GM21717 (cell line): ENCODE measurements at regions not wholly inside any gene's neighbourhood (a gene's known extent, or its start where the extent isn't known, plus 50 kb on each side); places are given as distances from the start of the nearest gene placed in this dataset.
A peak's percentile ranks its signal among the peaks of the same experiment; 100 is the strongest.
"Not testable (repeated sequence)": the region's sequence is repeated elsewhere in the genome, so short reads cannot be mapped to it uniquely, and the experiment has no call there.

Experiments
- ATAC-seq: cut with Tn5 transposase; IDR thresholded peaks from one replicate; pipeline ENCODE4 v1.9.1; 2021; ENCODE audit warnings: mild to moderate bottlenecking, moderate library complexity; ENCODE audit not compliant: unreplicated experiment

DNA sequence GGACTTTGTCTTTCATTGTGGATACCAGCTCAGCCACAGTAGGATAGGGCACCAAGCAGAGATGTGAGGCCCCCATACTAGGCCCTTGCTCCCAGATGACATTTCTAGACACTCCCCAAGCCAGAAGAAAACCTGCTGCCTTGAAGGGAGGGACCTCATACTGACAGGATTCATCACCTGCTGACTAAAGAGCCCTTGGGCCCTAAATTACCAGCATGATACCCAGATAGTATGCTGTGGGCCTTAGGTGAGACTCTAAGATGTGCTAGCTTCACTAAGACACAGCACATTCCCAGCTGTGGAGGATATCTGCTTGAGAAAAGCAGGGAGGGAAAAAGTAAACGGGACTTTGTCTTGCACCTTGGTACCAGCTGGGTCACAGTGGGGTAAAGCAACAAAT, 324.0 kb downstream of the TBL1XR1 start:
- ATAC-seq = no peak

DNA sequence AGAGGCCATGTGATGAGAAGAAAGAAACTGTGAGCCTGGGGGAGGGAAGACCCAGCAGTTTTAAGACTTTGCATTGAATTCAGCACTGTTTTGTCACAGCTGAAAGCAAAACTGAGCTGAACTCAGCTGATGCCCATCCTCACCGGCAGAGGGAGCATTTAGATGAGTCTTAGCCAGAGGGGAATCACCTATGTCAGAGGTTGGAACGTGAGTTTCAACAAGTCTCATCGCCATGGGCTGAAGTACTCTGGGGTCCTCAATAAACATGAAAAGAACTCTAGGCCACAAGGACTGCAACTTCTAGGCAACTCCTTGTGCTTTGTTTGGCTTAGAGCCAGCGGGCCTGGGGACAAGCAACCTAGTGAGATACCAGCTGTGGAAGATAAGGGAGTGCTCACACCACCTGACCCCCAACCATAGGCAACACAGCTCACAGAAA, 324.5 kb downstream of the TBL1XR1 start:
- peak; percentile 97 for ATAC-seq

DNA sequence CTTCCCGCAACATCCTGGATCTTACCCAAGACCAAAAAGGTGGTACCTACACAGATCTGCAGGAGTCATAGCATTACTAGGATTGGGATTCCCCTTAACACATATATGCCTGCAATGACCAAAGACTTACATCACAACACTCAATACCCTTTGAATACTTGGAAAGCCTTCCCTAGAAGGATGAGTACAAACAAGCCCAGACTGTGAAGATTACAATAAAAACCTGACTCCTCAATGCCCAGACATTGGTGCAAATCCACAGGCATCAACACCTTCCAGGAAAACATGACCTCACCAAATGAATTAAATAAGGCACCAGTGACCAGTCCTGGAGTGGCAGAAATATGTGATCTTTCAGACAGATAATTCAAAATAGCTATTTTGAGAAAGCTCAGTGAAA, 326.8 kb downstream of the TBL1XR1 start:
- no peak for ATAC-seq

DNA sequence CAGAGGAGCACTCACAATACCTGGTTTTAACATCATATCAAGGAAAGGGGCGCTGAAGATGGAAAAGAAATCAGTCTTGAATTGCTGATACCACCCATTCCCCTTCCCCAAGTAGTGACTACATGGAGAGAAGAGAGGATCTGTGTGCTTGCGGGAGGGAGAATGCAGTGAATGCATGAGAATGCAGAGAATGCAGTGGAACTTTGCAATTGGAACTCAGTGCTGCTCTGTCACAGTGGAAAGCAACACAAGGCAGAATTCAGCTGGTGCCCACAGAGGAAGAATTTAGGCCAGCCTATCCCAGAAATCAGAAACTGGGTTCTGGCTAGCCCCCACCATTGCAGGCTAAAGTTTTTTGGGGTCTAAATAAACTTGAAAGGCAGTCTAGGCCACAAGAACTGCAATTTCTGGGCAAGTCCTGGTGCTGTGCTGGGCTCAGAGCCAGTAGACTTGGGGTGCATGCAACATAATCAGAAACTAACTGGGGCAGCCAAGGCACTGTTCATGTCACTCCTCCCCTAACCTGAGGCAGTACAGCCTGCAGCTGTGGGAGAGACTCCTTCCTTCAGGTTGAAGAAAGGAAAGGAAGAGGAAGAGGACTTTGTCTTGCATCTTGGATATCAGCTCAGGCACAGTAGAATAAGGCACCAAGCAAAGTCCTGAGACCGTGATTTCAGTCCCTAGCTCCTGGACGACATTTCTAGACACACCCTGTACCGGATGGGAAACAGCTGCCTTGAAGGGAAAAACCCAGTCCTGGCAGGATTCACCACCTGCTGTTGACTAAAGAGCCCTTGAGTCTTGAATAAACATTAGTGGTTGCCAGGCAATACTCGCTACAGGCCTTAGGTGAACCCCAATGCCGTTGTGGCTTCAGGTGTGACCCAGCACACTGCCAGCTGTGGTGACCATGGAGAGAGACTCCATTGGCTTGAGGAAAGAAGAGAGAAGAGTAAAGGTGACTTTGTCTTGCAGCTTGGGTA, 329.3 kb downstream of the TBL1XR1 start:
- ATAC-seq = no peak

DNA sequence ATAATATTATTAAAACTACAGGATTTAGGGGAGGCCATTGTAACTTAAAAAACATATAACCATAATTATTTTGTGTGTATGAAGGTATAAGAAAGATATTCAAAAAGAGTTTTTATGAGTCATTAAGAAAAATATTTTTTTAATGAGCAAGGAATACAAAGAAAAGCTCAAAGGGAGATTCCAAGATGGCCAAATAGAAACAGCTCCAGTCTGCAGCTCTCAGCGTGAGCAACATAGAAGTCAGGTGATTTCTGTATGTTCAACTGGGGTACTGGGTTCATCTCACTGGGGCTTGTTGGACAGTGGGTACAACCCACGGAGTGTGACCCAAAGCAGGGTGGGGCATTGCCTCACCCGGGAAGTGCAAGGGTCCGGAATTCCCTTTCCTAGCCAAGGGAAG, 336.1 kb downstream of the TBL1XR1 start:
- no peak for ATAC-seq

DNA sequence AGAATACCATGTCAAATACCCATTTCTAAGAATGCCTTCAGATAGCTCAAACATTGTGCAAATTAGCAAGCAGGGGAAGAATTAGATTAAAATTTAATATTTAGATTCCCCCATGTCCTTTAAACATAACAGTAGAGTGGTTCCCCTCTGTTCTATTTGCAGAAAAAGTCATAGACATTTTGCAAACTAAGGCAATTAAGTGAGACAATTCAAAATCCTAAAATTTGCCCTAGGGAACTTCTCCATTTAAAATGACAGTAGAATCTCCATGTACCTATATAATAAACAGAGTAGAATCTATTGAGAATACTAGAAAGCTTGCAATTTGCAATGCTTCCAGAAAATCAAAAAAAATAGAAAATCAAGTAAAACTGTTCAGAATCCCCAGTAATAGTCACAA, 340.6 kb downstream of the TBL1XR1 start:
- ATAC-seq = no peak

DNA sequence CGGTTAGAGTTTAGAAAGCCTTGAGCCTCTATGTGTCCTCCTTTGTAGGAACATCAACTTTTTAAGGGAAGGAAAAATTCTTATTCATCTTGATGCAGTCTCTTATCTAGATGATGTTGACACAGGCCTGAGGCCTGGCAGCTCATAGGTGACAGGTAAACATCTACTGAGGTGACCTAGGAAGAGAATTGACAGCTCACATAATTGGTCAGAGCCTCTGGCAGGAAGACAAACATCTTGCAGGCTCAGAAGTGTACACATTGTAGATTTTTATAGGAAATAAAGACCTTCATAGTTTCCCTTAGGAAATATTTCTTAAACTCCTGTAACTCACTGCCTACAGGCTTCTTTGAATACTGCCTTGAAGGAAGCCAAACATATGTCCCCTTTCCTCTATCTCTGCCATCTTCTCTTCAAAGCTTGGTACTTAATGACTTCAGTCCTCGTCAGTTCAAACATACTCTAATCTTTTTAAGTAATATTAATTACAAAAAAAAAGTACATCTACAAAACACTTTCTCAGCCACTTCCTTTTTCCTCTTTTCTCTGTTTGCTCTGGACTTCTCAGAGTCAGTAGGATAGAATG, 341.3 kb downstream of the TBL1XR1 start:
- ATAC-seq = no peak

DNA sequence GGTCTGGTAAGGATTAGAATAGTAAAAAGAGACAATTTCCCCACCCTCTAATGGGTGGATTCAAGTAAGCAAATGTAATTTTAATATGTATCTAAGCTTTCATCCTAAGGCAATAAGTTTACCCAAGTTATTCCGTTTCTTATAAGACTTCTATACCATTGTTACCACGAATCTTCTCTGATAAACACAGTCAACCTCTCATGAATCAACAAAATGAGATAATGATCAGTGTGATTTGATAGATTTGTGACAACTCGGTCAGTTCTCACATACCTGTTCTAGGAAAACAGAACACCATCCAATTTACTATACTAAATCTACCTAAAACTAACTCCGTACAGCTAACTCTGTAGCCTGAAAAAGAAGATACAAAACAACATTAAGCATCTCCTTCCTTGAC, 342.1 kb downstream of the TBL1XR1 start:
- no peak for ATAC-seq

DNA sequence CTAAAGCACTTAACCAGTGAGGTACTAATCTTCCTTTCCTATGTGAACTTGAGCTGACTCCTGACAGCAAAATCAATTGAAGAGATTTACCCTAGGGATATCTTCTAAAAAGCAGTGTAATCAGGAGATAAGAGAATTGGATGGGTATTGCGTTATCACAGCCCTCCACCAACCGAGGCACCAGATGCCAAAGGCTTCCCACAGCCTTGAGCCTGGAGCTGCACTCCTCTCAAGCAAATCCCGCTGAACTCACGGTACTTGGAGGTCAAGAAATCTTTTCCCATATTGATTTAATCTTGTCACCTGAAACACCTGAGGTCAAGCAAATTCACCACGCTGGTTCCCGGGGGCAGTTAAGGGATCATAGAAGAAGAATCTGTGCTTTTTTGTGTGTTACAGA, 346.8 kb downstream of the TBL1XR1 start:
- no peak for ATAC-seq

DNA sequence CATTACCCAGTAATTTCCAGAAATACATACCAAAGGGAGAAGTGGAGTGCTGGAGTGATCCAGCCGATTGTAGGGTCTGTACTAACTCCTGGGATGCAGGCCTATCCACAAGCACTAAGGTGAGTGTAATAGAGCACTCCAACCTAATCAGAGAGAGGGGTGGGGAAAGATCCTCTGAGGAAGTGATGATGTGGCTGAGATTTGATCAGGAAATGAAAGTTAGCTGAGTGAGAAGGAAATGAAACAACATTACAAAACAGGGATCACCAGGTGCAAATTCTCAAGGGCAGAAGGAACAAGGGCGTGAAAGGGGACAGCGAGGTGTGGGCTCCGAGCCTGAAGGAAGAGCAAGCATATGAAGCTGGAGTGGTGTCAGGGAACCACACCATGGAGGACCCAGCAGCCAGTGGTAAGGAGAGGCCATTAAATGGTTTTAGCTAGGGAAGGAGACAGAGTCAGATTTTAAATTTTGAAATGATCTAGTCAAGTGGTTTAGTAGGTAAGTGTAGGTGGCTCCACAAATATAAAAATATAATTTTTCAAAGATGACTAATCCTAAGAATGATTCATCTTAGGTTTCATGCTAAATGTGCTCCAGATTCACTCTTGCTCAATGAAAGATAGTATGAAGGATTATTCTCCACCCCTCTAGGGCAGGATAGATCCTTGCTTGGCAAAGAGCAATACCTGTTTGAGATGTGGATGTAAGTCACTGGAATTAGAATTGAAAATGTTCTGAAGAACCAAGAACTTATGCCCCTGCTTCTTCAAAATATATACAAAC, 348.7 kb downstream of the TBL1XR1 start:
- no peak for ATAC-seq

DNA sequence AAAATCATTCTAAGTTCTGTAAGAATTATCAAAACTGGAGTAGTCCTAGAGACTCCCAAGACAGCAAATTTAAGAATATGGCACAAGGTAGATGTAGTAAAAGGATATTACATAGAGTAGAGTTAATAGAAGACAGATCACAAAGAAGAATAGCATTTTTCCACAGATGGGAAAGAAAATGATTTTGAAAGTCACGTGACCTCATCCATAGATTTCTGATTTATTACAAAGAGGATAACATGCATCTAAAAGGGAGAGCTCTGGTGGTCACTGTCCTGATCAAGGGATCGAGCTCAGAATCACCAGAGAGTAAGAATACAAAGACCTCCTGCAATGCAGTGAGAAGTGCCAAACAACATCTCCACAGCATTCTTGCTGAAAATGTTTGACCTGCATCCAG, 354.4 kb downstream of the TBL1XR1 start:
- no peak for ATAC-seq

DNA sequence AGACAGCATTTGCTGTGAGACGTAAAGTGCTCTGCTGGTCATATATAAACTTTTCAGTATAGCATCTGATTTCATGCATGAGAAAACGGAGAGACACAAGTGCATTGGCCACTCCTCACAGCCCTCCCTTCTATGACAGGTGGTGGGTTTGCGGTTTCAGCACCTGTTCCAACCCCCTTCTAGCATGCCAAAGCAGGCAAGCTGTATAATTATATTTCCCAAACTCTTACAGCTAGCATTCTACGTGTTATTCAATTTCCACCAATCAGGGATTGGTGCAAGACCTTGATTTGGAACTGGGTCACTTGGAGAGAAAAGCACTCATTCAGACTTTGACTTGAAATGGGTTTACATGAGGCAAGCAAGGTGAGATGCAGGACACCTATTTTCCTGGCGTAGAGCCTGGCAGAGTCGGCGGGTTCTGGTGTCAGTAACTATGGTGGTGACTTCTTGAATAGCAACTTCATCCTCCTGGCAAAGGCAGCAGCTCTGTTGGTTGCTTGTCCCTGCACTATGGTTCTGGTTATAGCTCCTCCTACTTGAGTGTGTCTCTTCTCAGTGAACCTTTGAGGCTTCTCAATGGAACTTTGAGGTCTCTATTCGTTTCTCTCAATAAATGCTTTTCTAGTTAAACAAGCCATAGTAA, 356.5 kb downstream of the TBL1XR1 start:
- no peak for ATAC-seq

DNA sequence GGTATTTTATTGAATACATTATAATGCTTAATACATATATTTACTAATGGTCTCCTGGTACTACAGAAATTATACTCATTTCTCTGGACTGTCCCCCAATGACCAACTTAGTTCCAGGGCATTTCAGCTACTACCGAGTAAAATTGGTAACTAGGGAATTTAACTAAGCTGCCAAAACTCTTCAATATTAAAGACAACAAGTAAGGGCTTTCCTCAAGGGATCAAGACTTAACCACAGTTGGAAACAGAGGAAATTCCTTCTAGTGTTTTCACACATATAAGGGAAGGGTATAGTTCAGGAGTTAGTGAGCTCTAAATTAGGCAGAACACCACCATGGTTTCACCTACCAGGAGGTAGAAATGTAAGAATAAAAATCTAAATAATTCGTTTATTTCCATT, 357.4 kb downstream of the TBL1XR1 start:
- no peak for ATAC-seq

DNA sequence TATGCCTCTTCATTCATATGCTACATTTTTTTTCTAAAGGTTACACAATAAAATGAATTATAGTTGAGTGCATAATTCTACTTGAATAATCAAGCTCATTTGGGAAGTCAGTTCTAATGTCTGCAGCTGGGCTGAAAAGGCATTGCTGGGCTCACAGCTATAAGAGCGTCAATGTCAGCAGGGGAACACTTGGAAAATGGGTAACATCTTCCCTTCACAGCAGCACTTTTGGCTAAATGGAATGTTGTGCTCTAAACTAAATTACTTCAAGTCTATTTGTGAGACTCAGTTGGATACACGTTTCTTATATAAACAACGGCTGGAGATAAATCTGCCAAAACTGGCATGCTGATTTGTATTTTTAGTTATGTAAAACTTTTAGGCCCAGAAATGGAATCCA, 357.8 kb downstream of the TBL1XR1 start:
- no peak for ATAC-seq

DNA sequence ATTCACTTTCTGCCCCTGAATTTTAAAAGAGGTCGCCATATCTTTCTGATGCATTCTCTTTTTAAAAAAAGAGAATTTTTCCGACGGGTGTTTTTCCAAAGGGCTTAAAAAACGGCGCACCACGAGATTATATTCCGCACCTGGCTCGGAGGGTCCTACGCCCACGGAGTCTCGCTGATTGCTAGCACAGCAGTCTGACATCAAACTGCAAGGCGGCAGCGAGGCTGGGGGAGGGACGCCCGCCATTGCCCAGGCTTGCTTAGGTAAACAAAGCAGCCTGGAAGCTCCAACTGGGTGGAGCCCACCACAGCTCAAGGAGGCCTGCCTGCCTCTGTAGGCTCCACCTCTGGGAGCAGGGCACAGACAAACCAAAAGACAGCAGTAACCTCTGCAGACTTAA, 370.0 kb downstream of the TBL1XR1 start:
- ATAC-seq = not testable (repeated sequence)

DNA sequence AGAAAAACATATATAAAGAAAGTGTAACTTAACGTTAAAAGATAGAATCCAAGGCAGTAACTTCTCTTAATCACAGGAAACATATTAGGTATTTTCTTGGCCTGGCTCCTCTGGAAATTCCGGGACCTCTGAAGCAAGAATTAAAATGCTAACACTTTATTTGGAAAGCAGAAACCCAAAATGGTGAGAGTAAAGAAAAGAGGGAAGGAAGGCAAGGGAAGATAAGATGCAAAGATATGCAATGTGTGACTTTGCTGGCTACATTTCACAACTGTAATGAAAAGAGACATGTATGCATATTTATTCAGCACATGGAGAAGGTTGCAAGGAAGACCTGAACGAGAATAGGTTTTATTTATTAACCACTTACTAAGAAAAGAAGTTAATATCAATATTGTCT, 372.5 kb downstream of the TBL1XR1 start:
- no peak for ATAC-seq

DNA sequence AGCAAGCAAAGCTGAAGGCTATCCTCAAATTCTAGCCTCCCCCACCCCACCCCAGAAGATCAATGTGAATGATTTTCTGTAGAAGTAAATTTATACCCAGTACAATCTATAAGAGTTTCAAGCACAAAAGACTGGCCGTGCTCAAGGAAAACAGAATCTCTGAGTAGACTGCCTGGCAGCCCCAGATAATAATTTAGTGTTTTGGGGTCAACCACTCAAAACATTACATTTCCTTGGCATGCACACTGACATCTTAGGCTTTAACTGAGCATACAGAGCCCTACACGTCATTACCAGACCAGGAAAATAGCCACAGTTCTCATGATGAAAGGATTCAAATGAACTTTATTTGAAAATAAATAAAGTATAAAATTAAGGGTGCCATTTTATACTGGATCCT, 376.5 kb downstream of the TBL1XR1 start:
- ATAC-seq = no peak

DNA sequence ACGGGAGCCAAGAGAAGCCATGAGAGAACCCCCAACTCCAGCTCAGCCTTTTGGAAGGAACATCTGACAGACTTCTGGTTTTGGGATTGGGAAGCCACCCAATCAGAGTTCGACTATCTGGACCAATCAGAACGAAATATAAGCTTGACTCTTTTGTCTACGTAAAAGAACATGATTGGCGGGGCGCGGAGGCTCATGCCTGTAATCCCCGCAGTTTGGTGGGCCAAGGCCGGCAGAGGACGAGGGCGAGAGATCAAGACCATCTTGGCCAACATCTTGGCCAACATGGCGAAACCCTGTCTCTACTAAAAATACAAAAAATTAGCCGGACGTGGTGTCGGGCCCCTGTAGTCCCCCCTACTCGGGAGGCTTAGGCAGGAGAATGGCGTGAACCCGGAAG, 380.3 kb downstream of the TBL1XR1 start:
- ATAC-seq = no peak

DNA sequence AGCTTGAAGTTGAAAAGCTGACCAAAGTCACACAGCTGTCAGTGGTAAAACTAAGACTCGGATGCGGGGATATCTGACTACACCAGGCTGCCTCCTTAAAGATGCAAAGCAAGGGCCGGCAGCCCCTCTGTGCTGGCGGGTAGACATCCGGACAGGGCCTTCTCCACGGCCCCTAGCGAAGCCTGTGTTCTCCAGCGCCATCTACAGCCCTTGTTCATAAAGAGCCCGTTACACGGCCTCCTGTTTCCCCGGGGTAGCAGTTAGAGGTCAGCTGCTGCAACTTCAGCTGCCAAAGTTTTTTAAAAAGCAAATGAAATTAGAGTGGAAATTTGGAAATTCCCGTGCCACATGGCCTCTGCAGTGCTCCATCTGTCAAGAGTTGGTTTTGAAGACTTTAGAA, 383.0 kb downstream of the TBL1XR1 start:
- ATAC-seq = peak; percentile 94

DNA sequence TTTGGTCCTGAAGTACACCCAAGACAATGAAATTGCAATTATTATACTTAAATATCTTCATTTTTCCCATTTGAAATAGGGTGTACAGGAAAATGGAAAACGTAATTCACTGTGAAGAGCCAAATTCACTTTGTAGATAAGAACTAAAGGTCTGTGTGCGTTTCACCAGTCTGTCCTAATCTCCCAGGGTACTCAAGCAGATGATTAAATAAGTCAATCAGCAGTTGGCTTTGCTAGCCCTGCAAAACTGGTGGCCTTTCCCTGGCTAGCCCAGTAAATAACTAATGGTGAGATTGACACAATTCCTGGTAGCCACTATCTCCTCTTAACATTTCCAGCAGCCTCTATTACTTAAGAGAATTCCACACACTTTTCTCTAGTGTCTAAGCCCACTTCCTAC, 389.3 kb downstream of the TBL1XR1 start:
- no peak for ATAC-seq

DNA sequence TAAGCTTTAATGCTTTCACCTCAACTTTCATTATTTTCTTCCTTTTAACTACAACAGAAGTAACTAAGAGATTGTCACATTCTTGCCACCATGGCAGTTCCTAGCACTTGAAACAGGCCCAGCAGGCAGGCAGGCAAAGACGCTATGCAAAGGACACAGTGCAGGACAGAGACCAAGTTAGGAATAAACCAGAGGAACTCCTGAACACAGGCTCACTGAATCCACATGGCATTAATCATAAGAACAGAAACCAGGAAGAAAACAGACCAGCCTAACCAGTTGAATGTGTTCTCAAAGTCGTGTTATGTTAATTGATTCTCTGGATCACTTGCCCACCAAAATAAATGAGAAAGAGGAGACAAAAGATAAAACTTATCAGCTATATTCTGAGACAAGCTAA, 397.6 kb downstream of the TBL1XR1 start:
- no peak for ATAC-seq
